Body of pancreas (tissue), 4 donors: ENCODE measurements at regions not wholly inside any gene's neighbourhood (a gene's known extent, or its start where the extent isn't known, plus 50 kb on each side); places are given as distances from the start of the nearest gene placed in this dataset.
"Not testable (repeated sequence)": the region's sequence is repeated elsewhere in the genome, so short reads cannot be mapped to it uniquely, and the experiment has no call there.

Source experiments
- ATAC-seq: fragments of 150-250 bp; one replicate; pipeline ENCODE4 v1.9.1; 2016
- DNase-seq, 4 donors: peaks; one replicate each; pipeline ENCODE4 v3.0.0-alpha.2; 2019
- H3K27ac ChIP-seq, 4 donors: fragments of 200-600 bp; sonication (generic); 1 replicate in 3 of 4; 2 replicates in 1 of 4; pipeline versions ENCODE4 v1.5.1 to v1.6.1; 2016 to 2019; ENCODE audit warnings: mild to moderate bottlenecking in 1 of 4, mixed read lengths in 1 of 4, moderate library complexity in 1 of 4
- H3K27me3 ChIP-seq, 2 donors: fragments of 200-600 bp; sonication (generic); one replicate each; pipeline ENCODE4 v1.6.0; 2016; ENCODE audit warnings: mild to moderate bottlenecking in 1 of 2
- H3K36me3 ChIP-seq, 2 donors: fragments of 200-600 bp; sonication (generic); replicated peaks in 1 of 2; 2 replicates each; pipeline ENCODE4 v1.5.1; 2016; ENCODE audit warnings: low read depth in 2 of 2; ENCODE audit not compliant: insufficient read depth in 1 of 2
- H3K4me1 ChIP-seq: fragments of 200-600 bp; sonication (generic); one replicate; pipeline ENCODE4 v1.6.0; 2016
- H3K4me3 ChIP-seq, 2 donors: fragments of 200-600 bp; sonication (generic); 1 replicate in 1 of 2; 2 replicates in 1 of 2; pipeline ENCODE4 v1.5.1; 2016 to 2019
- H3K9me3 ChIP-seq, 3 donors: fragments of 200-600 bp; sonication (generic); 1 replicate in 2 of 3; 2 replicates in 1 of 3; pipeline ENCODE4 v1.5.1; 2016
- CTCF ChIP-seq, 7 experiments: fragments of 450-650 bp in 4 of 7; fragments of 200-600 bp in 3 of 7; sonication (generic) in 3 of 7; IDR thresholded peaks; one replicate each; pipeline ENCODE4 v1.5.1; 2016 to 2019; ENCODE audit warnings: antibody characterized with exemption in 7 of 7
- POLR2A ChIP-seq, 3 donors: fragments of 450-650 bp; IDR thresholded peaks; one replicate each; pipeline ENCODE4 v1.6.1; 2016; ENCODE audit warnings: antibody characterized with exemption in 3 of 3, mild to moderate bottlenecking in 2 of 3
- WGBS, 2 donors: methylation state at CpG; one replicate each; pipeline ENCODE4 v1.1.5; 2017; 5-methylcytosine and 5-hydroxymethylcytosine counted together
- intact Hi-C: fragments of 100-400 bp; cut with DNase I; formaldehyde crosslinking; loops from one replicate; pipeline ENCODE4 v1.15.1; 2023

- no peak overlapping the region for H3K4me3 ChIP-seq
- no peak overlapping the region for H3K27ac ChIP-seq
- TF ChIP-seq CTCF (IDR thresholded peaks at IDR 0.05) (no peak), POLR2A (IDR thresholded peaks at IDR 0.05) (no peak)
- no peaks in the 10 kb centered on the region for H3K36me3 ChIP-seq
- H3K4me1 ChIP-seq = no peaks in the 10 kb centered on the region
- DNase-seq (no peak), ATAC-seq (no peak)
- no peaks in the 10 kb centered on the region for H3K27me3 ChIP-seq
- no peaks in the 10 kb centered on the region for H3K9me3 ChIP-seq
- WGBS, 2 donors = 52 to 58% methylated on average over 5 of the region's 5 CpGs
- intact Hi-C loops = no loop called here
These were observed 333.1 kb upstream of the HNRNPA3 start for GRCh38 chr2:176879426-176879995.

- H3K9me3 ChIP-seq, H3K27ac ChIP-seq, intact Hi-C loops, H3K27me3 ChIP-seq, H3K4me3 ChIP-seq, H3K4me1 ChIP-seq, ATAC-seq, H3K36me3 ChIP-seq, DNase-seq: not testable (repeated sequence)
- 81 to 95% methylated on average over 1 of the region's 1 CpG for WGBS, 2 donors
These were observed 330.5 kb upstream of the HNRNPA3 start for GRCh38 chr2:176882045-176882444.

- H3K27me3 ChIP-seq = no peaks in the 10 kb centered on the region
These were observed 327.5 kb upstream of the HNRNPA3 start for GRCh38 chr2:176885001-176885643.

GRCh38 chr2:176885661-176886060 is 326.9 kb upstream of the HNRNPA3 start:
- DNase-seq (no peak), ATAC-seq (no peak)
- TF ChIP-seq CTCF (IDR thresholded peaks at IDR 0.05) = no peak

More at GRCh38 chr2:176885001-176885643, 327.5 kb upstream of the HNRNPA3 start:
- DNase-seq (no peak), ATAC-seq (no peak)
- intact Hi-C loops = no loop called here
- H3K4me3 ChIP-seq = no peak overlapping the region
- no peak overlapping the region for H3K27ac ChIP-seq
- H3K36me3 ChIP-seq = no peaks in the 10 kb centered on the region
- TF ChIP-seq POLR2A (IDR thresholded peaks at IDR 0.05) (no peak), CTCF (IDR thresholded peaks at IDR 0.05) (no peak)
- WGBS, 2 donors = 46 to 54% methylated on average over 3 of the region's 3 CpGs
- H3K9me3 ChIP-seq = no peaks in the 10 kb centered on the region
- H3K4me1 ChIP-seq = no peaks in the 10 kb centered on the region

GRCh38 chr2:176891105-176891504 is 321.5 kb upstream of the HNRNPA3 start:
- Histone ChIP-seq H3K27ac (no peak overlapping the region), H3K36me3 (no peaks in the 10 kb centered on the region)
- no peak for ATAC-seq

More at GRCh38 chr2:176885661-176886060, 326.9 kb upstream of the HNRNPA3 start:
- no peak overlapping the region for H3K4me3 ChIP-seq
- intact Hi-C loops = no loop called here
- no peaks in the 10 kb centered on the region for H3K27me3 ChIP-seq
- H3K27ac ChIP-seq = no peak overlapping the region
- H3K36me3 ChIP-seq = no peaks in the 10 kb centered on the region
- 75 to 76% methylated on average over 2 of the region's 2 CpGs for WGBS, 2 donors
- H3K4me1 ChIP-seq = no peaks in the 10 kb centered on the region
- no peaks in the 10 kb centered on the region for H3K9me3 ChIP-seq

More at GRCh38 chr2:176891105-176891504, 321.5 kb upstream of the HNRNPA3 start:
- no peak for TF ChIP-seq POLR2A (IDR thresholded peaks at IDR 0.05)
- TF ChIP-seq CTCF (IDR thresholded peaks at IDR 0.05) = no peak
- H3K27me3 ChIP-seq = no peaks in the 10 kb centered on the region
- no peaks in the 10 kb centered on the region for H3K9me3 ChIP-seq
- no peak for DNase-seq
- 32 to 42% methylated on average over 4 of the region's 4 CpGs for WGBS, 2 donors
- intact Hi-C loops = no loop called here
- H3K4me3 ChIP-seq = no peak overlapping the region
- H3K4me1 ChIP-seq = no peaks in the 10 kb centered on the region
